ENCODE measurements at regions not wholly inside any gene's neighbourhood (a gene's known extent, or its start where the extent isn't known, plus 50 kb on each side); places are given as distances from the start of the nearest gene placed in this dataset.

DNA sequence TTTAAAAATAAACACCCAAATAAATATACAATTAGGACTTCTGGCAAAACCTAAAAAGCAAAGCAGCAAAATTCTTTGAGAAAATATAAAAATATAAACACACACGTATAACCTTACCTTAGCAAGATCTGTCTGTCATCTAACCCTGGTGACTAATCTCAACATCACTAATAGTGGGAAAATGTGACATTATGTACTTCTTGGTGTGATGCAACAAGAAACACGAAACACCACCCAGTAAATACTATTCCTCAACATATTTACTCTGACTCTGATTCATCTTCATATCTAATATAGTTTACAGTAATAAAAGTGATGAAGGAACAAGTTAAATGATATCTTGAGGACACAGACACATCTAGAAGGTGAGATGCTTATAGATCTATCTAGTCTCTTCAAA is 332.6 kb upstream of the MANEA start:
- no peak for DNase-seq

DNA sequence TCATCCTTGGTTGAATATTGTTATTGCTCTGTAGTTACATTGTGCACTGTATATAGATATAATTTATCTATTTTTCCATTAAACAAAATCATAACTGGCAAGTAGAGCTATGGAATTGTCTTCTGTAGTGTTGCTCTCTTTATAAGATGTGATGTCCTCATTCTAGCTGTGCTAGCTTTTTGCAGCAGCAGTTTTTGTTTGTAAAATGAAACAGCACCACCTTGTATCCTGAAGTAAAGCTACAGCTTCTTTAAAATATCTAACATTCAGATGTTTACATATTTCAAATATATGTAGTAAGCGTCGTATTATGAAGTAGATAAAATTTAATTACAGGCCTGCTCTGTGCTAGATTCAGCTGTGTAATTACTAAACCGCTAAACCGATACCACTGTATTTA is 328.8 kb upstream of the MANEA start:
- DNase-seq, result no peak

DNA sequence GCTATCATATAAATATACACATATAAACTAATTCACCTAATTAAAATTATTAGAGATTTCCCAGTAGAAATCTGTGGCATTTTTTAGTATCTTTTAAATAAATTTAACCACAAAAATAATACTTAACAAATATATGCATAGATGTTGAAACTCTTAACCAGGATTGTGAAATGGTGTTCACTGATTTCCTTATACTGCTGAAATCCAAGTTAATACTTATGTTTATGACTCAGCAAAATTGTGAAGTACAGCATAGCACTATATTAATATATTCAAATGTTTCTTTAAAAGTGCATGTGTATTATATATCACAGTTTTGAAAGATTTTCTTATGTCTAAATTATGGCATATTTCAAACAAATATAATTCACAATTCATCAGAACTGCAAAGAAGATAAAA is 328.2 kb upstream of the MANEA start:
- DNase-seq, result no peak

DNA sequence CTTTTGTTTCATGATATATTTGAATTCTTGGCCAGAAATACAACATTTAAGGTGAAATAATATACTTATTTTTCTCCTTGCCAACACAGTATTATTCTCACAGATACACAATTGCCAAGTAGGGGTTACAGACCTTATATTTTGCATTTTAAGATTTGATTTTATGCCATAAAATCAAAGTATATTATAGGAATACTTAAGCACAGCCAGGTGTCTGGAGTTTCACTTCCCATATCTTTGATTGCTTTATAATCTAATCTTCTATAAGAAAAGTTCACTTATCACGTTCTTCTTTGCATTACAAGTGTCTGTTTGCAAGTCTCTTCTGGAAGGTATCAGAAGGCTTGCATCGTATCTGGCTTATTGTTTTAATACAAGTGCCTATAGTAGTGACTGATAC is 327.7 kb upstream of the MANEA start:
- DNase-seq, result no peak

DNA sequence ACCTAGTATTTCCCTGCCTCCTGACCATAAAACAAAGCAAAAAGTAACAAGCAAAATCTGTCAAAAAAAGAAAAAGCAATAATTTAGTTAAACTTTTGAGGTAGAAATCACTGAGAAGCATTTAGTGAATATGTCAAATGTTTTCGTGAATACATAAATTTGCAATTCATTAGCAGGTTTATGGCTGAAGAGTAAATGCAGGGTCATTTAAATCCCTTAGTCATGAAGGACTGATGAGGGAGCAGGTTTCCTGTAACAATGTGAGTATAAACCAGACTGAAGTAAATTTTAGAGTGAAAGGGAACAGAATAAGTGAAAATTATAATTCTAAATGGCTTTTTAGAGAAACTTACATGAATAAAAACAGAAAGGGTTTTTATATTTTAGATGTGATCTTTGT is 313.5 kb upstream of the MANEA start:
- no peak for DNase-seq

DNA sequence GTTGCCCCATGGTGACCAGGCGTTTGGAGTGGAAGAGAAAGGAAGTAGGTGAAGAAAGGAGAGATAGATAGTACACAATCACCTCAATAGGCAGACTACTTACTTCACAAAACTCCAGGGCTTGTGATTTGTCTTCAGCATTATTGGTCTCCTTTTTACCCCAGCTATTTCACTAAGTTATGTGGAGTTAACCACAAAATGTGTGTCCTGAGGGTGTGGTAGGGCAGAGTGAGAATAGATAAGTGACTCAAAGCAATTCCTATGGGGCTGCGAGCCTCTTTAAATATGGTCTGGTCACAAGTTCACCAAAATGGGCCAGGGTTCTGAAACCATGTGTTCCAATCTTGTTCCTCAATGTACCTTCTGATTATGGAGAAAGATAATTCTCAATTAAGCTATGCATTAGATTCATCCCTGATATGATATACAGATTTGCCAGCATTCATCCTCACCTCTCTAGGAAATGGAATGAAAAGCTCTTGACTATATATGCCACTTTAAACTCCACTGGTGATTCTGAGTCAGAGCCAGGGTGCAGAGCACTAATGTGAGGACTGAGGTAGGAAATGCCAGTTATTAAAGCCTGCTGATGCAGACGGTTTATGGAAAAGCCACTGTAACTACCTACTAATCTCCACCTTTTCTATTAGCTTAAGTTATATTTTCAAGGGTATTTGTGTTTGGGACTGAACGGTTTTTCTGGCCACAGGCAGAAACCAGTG is 310.6 kb upstream of the MANEA start:
- no peak for DNase-seq

DNA sequence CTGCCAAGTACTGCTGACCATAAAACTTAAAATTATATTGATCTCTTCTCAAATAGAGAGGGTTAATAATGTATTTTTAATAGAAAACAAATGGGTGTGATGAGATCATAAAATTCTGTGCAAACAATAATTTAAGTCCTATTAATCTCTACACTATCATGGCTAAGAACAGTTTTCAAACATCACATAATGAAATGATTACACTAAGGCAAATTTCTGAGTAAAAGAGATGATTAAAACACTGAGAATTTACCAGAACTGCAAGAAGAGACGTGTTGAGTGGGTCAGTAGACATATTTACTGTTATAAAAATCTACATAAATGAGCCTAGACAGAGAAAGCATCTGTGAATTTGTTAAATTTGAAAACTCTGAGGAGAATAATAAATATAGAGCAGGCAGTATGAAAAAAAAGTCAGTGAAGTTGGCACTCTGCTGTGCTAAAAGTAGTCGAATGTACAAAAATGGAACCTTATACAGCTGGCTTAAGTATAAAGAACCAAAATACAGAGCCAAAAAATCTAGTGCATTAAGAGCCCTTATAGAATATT is 302.6 kb upstream of the MANEA start:
- DNase-seq, result no peak

DNA sequence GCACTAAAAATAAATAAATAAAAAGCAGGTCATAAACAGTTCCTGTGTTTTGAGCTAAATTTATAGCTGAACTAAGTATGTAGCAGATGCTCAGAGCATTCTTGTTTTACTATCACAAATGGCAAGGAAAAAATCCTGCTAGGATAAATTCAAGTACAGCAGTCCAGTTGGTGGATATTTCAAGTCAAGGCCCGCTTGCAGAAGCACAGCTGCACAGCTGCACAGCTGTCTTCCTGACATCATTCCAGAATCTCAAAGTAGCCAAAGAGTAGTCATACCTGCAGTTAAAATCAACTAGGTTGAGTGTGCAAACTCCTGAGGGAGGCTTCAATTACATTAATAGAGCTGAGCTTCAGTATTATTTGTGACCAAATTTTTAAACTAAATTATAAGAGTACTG is 297.7 kb upstream of the MANEA start:
- no peak for DNase-seq

DNA sequence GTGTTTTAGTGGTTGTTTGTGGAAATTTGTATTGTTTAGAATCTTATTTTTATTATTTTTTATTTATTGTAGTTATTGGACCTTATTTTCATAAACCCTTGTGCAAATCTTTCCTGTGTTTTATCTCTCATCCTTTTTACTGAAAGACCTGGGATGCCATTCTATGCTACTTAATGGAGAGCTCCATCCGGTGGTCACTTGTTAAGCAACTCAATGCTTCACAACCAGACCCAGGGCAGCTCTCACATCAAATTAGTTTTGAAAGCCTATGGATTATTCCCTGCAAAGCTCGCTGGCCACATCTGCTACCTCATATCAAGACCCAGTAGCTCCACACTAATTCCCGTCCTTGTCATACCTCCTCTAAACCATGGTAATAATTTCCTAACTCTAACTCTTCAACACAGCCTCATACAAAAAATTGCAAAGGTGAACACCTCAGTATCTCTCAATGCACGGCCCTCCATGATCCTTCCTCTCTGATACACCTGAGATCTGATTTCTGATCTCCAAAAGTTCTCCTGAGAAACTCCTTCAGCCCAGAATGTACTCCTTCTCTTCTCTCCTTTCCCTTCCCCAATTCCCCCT is 296.6 kb upstream of the MANEA start:
- no peak for DNase-seq

DNA sequence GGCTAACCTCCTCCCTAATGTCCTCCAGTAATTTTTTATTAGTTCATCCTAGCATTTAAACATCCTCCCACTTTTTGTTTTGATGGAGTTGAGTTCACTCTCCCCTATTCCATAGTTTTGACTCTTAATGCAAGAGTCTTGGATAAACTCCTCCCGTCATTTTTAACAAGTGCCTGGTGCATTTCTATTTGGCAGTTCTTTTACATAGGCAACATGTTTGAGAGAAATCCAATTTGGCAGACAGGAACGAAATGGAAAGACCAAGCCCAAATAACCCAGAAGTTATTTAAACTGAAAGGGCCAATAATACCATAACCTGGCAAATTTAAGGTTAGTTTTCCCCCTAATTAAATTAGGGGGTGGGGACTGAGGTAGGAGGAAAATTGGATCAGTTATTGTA is 291.5 kb upstream of the MANEA start:
- DNase-seq, result no peak

DNA sequence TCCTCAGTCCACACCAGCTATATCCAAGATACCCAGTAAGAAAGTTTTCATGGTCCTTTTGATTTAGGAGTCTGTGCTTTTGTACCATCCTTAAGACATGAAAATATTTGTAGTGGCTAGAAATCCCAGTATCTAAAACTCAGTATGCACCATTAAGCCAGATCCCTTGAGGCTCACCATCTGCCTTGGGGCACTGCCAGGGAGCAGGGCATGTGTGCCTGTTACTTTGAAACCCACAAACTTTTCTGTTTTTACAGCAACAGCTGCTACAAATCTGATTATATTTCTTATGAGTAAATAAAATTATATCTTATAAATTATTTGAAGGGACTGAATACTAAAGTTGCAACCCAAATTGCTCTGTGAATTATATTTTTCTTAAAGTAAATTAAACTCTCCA is 290.5 kb upstream of the MANEA start:
- no peak for DNase-seq

DNA sequence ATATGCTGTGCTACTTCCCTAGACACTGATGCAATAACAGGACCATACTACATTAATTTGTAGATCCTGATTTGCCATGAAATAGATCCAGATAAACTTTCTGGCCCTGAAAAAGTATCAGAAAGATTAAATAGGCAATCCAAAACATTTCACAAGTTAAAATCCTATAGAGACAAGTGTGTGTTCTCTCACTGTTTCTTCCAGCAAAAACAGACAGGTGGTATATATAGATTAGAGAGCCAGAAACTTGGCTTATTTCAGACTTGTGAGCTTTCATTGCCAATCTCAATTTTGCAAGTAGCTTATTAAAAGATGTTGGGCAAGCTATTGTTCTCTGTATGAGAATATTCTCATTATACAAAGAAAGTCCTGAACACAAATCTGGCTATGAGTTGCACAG is 289.1 kb upstream of the MANEA start:
- no peak for DNase-seq

DNA sequence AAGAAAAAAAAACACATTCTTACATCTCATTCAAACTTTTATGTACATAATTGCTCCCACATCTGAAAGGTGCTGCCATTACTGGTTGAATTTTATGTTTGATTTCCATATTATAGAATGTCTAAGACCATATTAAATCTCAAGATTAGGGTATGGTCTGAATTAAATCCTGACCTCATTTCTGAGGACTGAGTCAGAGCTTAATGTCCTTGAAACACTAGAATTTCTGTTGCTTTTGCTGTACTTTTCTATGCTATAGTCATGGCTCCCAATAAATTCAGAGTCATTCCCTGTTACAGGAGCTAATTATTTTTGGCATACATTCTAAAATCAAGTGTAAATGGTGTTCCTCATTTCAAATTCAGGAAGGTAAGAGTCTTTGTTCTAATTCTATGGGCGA is 285.3 kb upstream of the MANEA start:
- no peak for DNase-seq

DNA sequence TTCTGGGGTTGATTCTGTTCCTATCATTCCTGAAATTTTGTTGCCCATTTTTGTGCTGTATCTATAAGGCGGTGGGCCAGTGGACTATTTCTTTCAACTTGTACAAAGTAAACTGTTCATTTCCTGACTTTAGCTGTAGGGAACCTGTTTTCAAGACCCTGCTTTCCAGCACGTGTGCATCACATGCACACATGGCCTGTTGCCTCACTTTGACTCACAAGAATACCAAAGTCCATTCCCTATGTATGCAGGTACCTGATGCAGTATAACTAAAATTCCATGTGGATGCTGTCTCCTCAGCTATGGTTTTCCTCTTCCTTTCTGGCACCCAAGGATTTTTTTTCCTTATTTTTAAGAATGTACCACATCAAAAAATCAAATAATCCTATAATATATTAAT is 284.1 kb upstream of the MANEA start:
- DNase-seq, result no peak

DNA sequence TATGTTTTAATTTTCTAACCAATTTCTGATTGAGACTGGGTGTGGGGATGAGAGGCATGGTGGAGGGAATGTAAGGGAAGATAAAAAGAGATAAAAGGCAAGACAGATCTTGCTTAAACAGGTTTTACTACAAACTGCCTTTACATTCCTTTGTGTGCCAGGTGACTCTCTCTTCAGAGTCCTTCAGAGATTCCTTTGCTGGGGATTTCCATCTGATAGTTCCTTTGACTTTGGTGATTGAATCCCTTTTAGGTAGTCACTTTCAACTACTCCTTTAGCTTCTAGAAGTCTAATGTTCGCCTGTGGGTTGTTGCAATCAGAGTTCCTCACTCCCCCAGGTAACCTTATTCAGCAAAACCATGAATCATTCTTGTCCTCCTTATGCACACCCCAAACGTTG is 283.3 kb upstream of the MANEA start:
- no peak for DNase-seq

DNA sequence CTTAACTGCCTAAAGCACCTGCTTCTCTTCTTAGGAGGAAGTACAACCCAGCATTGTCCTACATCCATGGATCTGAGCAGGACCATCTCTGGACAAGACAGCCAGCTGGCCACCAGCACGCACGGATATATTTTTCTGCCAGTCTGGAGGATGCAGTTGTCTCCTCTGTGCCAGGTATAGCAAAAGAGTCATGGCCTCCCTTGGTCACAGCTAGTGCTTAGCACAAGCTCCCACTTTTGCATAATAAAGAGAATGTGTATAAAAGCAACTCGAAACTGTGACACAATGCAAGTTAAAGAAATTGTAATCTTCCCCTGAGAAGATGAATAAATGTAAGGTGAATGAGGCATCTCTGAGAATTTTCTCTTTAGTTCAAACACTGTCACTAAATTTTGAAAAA is 267.8 kb upstream of the MANEA start:
- no peak for DNase-seq

DNA sequence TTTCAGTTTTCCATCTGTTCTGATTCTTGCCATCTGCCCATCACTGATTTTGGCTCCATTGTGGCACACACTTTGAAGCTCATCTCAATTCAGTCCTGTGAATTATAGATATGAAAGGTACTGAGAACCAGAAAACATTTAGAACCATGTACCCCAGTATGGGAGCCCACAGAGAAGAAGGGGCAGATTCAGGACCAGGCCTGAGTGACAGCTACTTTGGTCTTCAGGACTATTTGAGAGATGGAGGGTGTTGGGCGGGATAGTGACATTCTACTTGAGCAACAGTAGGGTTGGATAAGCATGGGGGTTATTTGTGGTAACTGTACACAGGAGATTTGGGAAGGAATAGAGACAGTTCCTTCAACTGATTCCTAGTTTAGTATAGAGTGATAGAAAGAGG is 259.2 kb upstream of the MANEA start:
- DNase-seq, result no peak

DNA sequence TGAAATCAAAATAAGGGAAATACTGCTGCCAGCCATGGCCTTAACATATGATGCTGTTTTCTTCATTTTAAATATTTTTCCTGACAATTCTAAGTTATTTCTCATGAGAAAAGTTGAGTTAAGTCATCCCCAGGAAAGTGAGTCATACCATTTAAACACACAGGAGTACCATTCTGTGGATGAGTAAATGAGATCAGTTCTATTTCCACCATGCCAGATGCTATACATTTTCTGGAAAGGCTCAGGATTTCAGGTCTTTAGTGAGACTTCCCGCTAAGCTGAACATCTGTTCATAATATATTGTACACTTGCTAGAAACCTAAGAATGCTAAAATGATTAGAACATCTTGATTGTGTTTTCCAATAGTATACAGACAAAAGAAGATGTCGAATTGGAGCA is 256.2 kb upstream of the MANEA start:
- DNase-seq, result no peak

DNA sequence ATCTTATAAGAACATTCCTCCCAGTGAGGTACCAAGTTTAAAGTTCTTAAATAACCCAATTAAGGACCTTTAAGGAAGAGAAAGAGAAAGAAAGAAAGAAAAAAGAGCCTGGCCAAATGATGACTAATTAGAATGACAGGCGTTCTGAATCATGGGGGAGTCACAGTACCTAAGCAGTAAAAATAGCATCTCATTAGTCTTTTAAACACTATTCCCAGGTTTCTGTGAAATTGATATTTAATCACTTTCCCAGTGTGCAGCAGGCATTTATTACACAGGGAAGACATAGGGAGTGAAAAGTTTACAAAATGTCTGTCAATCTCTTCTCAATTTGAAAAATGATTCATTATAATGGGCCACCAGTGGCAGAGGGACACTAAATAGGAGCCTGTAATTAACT is 251.4 kb upstream of the MANEA start:
- DNase-seq, result no peak

DNA sequence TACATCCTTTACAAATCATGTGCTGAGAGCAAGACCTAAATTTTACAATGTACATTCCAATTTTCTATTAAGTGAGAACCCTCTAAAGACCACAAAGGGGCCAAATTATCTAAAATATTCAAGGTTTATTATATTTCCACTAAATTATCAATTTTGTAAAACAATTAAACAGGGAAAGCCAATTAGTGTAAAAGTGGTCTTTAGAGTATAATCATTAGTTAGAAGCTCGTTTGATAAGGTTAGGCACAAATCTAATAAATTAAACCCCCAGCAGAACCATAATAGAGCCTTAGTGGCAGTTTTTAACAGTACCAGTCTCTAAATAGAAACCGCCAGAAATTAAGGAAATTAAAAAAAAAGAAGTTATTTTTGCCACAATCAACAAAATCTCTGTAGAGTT is 249.1 kb upstream of the MANEA start:
- DNase-seq, result no peak

DNA sequence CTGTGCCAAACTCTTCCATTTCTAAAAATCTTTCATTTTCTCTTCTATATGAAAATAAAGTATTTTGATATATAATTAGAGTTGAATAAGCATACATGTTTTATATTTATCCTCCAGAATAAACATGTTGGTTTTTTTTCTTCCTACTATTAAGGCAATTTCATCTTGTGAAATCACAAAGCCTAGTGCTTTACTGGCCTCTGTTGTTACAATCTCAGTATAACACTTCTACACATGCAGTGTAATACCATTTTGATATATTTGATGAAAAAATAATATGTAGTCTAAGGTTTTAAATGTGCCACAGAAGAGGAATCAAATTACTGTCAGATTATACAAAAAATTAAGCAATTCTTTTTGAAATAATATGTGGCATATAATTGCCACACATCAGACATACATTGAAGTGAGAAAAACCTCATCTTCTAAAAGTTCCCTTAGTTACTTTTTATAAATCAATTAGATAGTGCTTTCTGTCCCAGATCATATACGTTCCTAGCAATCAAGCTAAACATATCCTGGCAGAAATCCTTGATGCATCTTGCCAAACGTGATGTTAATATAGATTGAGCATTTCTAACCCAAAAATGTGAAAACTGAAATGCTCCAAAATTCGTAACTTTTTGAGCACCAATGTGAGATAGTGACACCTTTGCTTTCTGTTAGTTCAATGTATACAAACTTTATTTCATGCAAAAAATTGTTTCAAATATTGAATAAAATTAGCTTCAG is 225.1 kb upstream of the MANEA start:
- DNase-seq, result no peak

DNA sequence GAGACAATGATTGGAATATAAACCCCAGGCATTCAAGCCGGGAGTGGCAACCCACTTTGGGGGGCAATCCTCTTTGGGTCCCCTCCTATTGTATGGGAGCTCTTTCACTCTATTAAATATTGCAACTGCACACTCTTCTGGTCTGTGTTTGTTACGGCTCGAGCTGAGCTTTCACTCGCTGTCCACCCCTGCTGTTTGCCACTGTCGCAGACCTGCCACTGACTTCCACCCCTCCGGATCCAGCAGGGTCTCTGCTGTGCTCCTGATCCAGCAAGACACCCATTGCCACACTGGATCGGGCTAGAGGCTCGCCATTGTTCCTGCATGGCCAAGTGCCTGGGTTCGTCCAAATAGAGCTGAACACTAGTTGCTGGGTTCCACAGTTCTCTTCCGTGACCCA is 222.8 kb upstream of the MANEA start:
- no peak for DNase-seq

DNA sequence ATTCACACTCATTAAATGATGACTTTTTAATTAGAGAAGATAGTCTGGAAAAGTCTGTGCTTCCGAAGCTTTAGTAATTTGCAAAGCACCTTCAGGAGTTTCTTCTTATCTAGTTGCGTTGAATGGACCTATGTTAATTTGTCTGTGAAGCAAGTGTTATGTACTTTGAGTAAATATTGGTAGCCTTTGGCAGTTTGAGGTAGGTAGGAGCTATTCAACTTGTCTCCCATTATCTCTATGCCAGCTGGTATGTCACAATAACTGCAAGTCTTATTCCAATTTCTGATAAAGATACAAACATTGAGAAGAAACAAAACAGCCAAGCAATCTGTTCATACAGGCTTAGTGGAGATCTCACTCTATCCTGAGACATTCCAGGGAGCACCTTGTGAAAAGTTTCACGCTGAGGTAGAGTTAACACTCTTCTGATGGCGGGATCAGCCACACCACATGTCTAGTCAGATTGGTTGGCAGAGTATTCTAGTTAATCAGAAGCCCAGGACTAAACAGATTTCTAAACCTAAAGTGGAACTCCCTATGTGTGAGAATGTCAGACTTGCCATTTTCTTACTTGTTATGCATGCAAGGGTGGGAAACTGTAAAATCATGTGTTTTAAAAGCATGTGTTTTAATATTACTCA is 219.8 kb upstream of the MANEA start:
- no peak for DNase-seq
